ENCODE measurements at regions not wholly inside any gene's neighbourhood (a gene's known extent, or its start where the extent isn't known, plus 50 kb on each side); places are given as distances from the start of the nearest gene placed in this dataset.
"Not testable (repeated sequence)": the region's sequence is repeated elsewhere in the genome, so short reads cannot be mapped to it uniquely, and the experiment has no call there.

DNA sequence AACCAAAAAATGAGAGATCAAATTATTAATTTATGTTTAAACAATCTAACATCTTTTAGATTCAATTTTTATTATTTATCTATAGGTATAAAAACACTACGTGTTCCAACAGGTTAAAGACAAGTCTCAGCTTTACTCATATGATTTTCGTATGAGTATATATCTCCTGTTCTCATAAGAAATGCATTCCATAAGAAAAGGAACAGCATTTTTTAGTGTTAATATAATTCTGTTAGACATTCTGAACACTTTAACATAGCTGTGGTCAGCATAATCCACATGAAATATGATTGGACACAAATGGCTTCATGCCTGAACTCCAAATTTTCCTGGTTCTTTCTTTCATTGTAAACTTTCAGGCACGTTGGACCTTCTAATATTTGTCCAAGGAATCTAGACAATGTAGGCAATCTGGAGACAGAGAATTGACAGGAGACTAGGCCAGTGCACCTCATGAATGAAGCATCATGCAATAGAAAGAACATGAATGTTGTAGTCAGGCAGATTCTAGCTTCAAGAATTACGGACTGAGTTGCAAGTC, 1122.0 kb upstream of the ALCAM start:
- Histone ChIP-seq H3K27me3 (no peaks in the 10 kb centered on the region), H3K9me3 (no peaks in the 10 kb centered on the region), H3K4me1 (no peaks in the 10 kb centered on the region), H3K4me3 (no peak overlapping the region), H3K27ac (no peak overlapping the region), H3K36me3 (no peaks in the 10 kb centered on the region)
- intact Hi-C loops (cut with DNase I; ENCODE audit: low total_unique reads): no loop called here
- DNase-seq: no peak
- TF ChIP-seq POLR2A (IDR thresholded peaks at IDR 0.05) (no peak), CTCF (IDR thresholded peaks at IDR 0.05) (no peak)

DNA sequence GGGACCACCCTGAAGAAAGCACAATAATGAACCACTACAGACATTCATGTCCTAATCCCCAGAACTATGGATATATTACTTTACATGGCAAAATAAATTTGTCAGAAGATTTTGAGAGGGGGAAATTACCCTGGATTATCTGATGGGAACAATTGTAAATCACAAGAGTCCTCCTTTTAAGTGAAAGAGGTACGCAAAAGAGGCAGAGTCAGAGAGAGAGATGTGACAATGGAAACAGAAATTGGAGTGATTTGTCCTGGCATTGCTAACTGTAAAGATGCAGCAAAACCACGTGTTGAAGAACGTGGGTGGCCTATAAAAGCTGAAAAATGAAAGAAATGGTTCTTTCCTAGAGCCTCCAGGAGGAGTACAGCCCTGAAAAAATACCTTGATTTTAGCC, 1121.4 kb upstream of the ALCAM start:
- H3K9me3 ChIP-seq: no peaks in the 10 kb centered on the region
- DNase-seq: no peak
- no peak overlapping the region for H3K27ac ChIP-seq
- H3K27me3 ChIP-seq: no peaks in the 10 kb centered on the region
- TF ChIP-seq POLR2A (IDR thresholded peaks at IDR 0.05) (no peak), CTCF (IDR thresholded peaks at IDR 0.05) (no peak)
- no peaks in the 10 kb centered on the region for H3K4me1 ChIP-seq
- intact Hi-C loops (cut with DNase I; ENCODE audit: low total_unique reads): no loop called here
- no peak overlapping the region for H3K4me3 ChIP-seq
- H3K36me3 ChIP-seq: no peaks in the 10 kb centered on the region

DNA sequence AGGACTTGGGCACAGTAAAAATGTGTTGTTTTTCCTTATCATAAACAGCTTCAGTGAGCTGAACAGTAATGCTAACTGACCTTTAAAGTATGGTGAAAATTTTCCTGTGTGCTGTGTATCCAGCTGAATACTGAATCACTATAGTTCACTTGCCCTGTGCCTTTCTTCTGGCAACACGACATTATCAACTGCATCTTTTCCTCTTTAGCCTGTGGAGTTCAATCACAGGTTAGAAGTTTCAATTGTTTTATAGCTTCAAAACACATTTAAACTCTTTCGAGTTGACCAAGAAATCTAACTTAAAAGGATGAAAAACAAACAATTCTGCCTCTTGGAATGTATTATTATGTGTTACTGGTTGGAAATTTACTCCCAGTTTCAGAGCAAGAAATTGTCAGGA, 1120.7 kb upstream of the ALCAM start:
- H3K4me1 ChIP-seq: no peaks in the 10 kb centered on the region
- H3K4me3 ChIP-seq: no peak overlapping the region
- H3K9me3 ChIP-seq: no peaks in the 10 kb centered on the region
- no peak for DNase-seq
- no peak for TF ChIP-seq POLR2A (IDR thresholded peaks at IDR 0.05)
- TF ChIP-seq CTCF (IDR thresholded peaks at IDR 0.05): no peak
- H3K36me3 ChIP-seq: no peaks in the 10 kb centered on the region
- H3K27ac ChIP-seq: no peak overlapping the region
- intact Hi-C loops (cut with DNase I; ENCODE audit: low total_unique reads): no loop called here
- H3K27me3 ChIP-seq: no peaks in the 10 kb centered on the region

DNA sequence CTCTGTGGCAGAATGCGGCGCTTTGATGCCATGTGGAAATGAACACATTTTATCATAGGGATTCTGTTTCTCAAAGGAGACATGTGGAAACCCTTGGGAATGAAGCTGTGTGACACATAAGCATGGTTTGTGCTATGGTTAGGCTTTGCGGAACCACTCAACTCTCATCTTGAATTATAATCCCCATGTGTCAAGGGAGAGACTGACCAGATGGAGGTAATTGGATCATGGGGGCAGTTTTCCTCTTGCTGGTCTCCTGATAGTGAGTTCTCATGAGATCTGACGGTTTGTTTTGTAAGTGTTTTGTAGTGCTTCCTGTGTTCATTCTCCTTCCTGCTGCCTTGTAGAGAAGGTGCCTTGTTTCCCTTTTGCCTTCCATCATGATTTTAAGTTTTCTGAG, 1109.2 kb upstream of the ALCAM start:
- H3K4me1 ChIP-seq: no peaks in the 10 kb centered on the region
- H3K36me3 ChIP-seq: no peaks in the 10 kb centered on the region
- TF ChIP-seq CTCF (IDR thresholded peaks at IDR 0.05) (no peak), POLR2A (IDR thresholded peaks at IDR 0.05) (no peak)
- no peaks in the 10 kb centered on the region for H3K27me3 ChIP-seq
- DNase-seq: no peak
- no peak overlapping the region for H3K27ac ChIP-seq
- no peaks in the 10 kb centered on the region for H3K9me3 ChIP-seq
- intact Hi-C loops (cut with DNase I; ENCODE audit: low total_unique reads): no loop called here
- H3K4me3 ChIP-seq: no peak overlapping the region

DNA sequence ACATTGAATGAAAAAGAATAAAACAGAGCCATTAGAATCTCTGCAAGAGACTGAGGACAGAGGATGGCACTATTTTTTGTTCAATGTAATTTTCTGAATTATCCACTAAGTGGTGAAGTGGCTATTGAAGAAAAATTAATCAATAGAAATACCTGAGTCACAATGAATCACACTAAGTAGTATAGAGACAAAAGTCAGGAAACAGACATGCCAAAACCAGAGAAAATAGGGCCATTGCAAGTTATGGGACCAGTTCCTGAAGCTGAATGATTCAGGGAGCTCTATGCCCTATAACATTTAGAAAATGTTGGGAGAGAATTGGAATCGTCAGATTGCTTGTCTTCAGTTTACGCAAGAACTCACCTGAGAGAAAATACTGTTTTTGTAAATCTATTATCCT, 1103.2 kb upstream of the ALCAM start:
- TF ChIP-seq CTCF (IDR thresholded peaks at IDR 0.05) (no peak), POLR2A (IDR thresholded peaks at IDR 0.05) (no peak)
- no peak for DNase-seq

DNA sequence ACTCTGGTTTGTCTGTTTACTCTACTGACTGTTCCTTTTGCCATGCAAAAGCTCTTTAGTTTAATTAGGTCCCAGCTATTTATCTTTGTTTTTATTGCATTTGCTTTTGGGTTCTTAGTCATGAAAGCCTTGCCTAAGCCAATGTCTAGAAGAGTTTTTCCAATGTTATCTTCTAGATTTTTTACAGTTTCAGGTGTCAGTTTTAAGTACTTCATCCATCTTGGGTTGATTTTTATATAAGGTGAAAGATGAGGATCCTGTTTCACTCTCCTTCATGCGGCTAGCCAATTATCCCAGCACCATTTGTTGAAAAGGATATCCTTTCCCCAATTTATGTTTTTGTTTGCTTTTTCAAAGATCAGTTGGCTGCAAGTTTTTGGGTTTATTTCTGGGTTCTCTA, 1100.5 kb upstream of the ALCAM start:
- H3K9me3 ChIP-seq; H3K36me3 ChIP-seq; H3K4me3 ChIP-seq; DNase-seq; H3K27ac ChIP-seq; intact Hi-C loops (cut with DNase I; ENCODE audit: low total_unique reads); H3K27me3 ChIP-seq; H3K4me1 ChIP-seq: not testable (repeated sequence)

More for the DNA sequence above, 1103.2 kb upstream of the ALCAM start:
- Histone ChIP-seq H3K36me3 (no peaks in the 10 kb centered on the region), H3K27ac (no peak overlapping the region), H3K27me3 (no peaks in the 10 kb centered on the region), H3K9me3 (no peaks in the 10 kb centered on the region), H3K4me1 (no peaks in the 10 kb centered on the region), H3K4me3 (no peak overlapping the region)
- intact Hi-C loops (cut with DNase I; ENCODE audit: low total_unique reads): no loop called here
